Activated naive CD4-positive, alpha-beta T cell treated with anti-CD3 and anti-CD28 coated beads, Interleukin-2, amount 50 U/mL, for 24 hours (primary cell): ENCODE measurements at regions not wholly inside any gene's neighbourhood (a gene's known extent, or its start where the extent isn't known, plus 50 kb on each side); places are given as distances from the start of the nearest gene placed in this dataset.

Experiments
- H3K27ac Mint-ChIP-seq: one replicate; pipeline ENCODE4 v1.8.0; 2021; ENCODE audit warnings: mild to moderate bottlenecking, mixed read lengths
- H3K27me3 Mint-ChIP-seq: one replicate; pipeline ENCODE4 v1.8.0; 2021; ENCODE audit warnings: mixed read lengths
- H3K36me3 Mint-ChIP-seq: one replicate; pipeline ENCODE4 v1.8.0; 2021; ENCODE audit warnings: mixed read lengths
- H3K4me1 Mint-ChIP-seq: one replicate; pipeline ENCODE4 v1.8.0; 2021; ENCODE audit warnings: mixed read lengths
- H3K4me3 Mint-ChIP-seq: one replicate; pipeline ENCODE4 v1.8.0; 2021; ENCODE audit warnings: mild to moderate bottlenecking, mixed read lengths
- H3K9me3 Mint-ChIP-seq: one replicate; pipeline ENCODE4 v1.8.0; 2021; ENCODE audit warnings: mixed read lengths

DNA sequence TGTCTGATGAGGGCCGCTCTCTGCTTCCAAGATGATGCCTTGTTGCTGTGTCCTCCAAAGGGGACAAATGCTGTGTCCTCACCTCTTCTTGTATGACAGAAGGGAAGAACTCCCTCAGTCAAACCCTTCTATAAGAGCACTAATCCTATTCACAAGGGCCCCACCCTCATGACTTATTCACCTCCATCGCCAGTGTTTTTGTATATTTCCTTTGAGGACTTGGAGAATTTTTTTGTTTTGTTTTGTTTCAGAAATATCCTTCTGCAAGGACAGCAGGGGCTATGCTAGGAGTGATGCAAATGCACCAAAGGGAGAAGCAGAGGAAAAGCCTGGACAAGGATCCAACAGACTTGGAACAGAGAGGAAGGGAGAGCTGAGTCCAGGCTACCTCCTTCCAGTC is 214.4 kb downstream of the TLE3 start:
- no peaks in the 10 kb centered on the region for H3K9me3 Mint-ChIP-seq
- H3K4me3 Mint-ChIP-seq: no peak overlapping the region
- peaks cover 4% of the 10 kb centered on the region for H3K4me1 Mint-ChIP-seq
- no peaks in the 10 kb centered on the region for H3K36me3 Mint-ChIP-seq
- H3K27ac Mint-ChIP-seq: no peak overlapping the region
- no peaks in the 10 kb centered on the region for H3K27me3 Mint-ChIP-seq

DNA sequence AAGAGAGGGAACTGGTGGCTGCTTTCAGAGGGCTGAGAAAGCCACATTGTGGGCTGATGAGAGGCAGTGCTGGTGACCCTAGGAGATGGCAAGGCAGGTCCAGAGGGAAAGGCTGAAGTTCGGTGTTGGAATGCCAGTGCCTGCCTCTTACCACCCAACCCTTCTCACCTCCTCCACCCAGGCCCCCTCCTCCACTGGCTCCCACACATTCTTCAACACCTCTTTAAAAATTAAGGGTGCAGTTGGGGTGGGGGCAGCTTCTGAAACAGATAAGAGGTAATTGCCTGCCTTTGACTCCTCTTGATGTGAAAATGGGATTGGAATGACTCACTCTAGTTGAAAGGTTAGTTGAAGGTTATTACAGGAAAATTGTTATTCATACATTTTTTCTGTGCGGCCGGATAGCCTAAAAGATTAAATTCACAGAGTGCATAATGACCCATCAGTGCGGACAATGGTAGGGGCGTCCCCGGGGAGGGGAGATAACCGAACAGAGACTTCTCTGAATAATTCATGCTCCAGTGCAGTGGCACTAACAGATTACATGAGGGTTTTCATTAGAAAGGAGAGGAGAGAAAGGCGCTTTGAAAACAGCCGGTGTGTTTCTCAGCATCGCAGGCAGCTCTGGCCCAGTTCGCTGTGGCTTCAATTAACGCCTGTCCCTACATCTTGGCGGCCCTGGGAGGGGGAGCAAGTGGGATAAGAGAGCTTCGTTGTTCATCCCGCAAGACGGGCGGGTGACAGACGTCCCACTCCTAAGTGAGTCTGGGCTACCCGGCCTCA is 212.4 kb downstream of the TLE3 start:
- Mint-ChIP-seq H3K4me3 (no peak overlapping the region), H3K27me3 (no peaks in the 10 kb centered on the region), H3K27ac (no peak overlapping the region), H3K36me3 (no peaks in the 10 kb centered on the region), H3K4me1 (peaks cover 4% of the 10 kb centered on the region), H3K9me3 (no peaks in the 10 kb centered on the region)

DNA sequence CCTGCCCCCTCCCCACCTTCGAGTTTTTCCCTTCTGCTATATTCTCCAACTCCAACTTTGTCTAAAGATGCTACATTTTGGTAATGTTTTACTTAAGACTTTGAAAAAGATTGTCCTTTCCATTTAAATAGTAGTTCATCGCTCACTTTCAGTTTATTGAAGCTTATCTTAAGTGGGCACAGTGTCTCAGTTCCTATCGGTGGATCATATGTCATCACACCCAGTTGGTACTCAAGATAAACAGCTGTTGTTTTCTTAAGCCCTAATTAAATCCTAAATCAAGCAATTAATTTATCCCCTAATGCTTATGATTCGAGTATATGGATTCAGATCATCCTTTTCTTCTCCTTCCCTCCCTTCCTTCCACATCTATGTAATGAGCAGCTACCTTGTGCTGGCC is 210.7 kb downstream of the TLE3 start:
- Mint-ChIP-seq H3K36me3 (peaks cover 1% of the 10 kb centered on the region), H3K4me1 (peaks cover 4% of the 10 kb centered on the region), H3K27ac (no peak overlapping the region)

DNA sequence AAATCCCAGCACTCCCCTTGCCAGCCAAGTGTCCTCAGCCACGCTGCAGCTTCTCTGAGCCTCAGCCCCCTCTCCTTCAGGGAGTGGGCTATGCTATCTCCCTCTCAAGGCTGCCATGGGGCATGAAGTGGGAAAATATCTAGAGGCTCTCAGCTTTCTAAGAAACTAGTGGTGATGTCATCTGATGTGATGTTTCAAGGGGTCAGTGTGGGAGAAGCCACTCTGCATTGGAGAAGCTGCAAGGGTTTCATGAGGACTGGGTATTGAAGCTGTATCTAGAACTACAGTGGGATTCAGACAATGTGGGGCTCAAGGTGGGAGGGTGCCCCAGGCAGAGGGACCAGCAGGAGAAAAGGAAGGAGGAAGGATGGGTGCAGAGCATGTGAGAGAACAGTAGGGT is 210.2 kb downstream of the TLE3 start:
- Mint-ChIP-seq H3K4me3 (no peak overlapping the region), H3K9me3 (no peaks in the 10 kb centered on the region), H3K4me1 (peaks cover 4% of the 10 kb centered on the region), H3K27me3 (no peaks in the 10 kb centered on the region), H3K36me3 (peaks cover 1% of the 10 kb centered on the region), H3K27ac (no peak overlapping the region)

More for the DNA sequence above, 210.7 kb downstream of the TLE3 start:
- Mint-ChIP-seq H3K9me3 (no peaks in the 10 kb centered on the region), H3K27me3 (no peaks in the 10 kb centered on the region), H3K4me3 (no peak overlapping the region)

DNA sequence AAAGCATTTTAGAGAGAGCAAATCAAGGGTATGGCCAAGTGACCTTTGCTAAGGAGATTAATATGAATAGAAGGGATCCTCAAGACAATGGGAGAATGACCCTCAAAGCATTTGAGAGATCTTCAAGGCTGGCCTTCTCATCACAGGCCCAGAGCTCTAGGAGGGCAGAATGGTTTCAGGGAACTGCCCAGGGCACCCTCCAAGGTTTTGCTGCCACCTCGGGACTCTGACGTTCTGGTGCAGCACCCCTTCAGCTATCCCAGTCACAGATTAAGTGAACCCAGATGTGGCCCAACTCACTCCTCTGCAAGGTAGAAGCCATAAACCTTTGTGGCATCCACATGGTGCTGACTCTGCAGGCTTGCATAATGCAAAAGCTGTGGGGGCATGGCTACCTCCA is 209.3 kb downstream of the TLE3 start:
- Mint-ChIP-seq H3K27me3 (no peaks in the 10 kb centered on the region), H3K4me3 (no peak overlapping the region), H3K27ac (no peak overlapping the region), H3K9me3 (no peaks in the 10 kb centered on the region), H3K4me1 (peaks cover 4% of the 10 kb centered on the region), H3K36me3 (peaks cover 1% of the 10 kb centered on the region)

DNA sequence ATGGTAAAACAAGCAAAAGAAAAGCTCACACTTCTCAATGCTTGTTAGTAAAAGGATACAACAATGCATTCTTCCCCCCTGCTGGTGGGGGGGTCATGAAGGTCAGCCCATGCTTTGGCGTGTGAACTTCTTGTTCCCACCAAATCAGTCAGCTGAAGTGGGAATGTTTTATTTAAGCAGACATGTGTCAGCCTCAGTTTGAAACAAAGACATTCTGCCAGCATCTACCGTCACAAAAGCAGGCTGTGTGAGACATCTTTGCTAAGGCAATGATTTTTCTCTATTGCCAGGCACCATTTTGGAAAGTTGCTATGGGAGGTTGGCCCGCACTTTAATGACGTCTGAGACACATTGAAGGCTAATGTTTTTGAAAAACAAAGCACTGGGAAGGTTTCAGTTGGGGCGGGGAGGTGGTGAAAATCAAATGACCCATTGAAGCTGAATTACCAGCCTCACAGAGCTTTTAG is 206.6 kb downstream of the TLE3 start:
- no peaks in the 10 kb centered on the region for H3K4me1 Mint-ChIP-seq
- no peaks in the 10 kb centered on the region for H3K9me3 Mint-ChIP-seq
- H3K4me3 Mint-ChIP-seq: no peak overlapping the region
- peaks cover 3% of the 10 kb centered on the region for H3K27me3 Mint-ChIP-seq
- no peak overlapping the region for H3K27ac Mint-ChIP-seq
- H3K36me3 Mint-ChIP-seq: peaks cover 1% of the 10 kb centered on the region

DNA sequence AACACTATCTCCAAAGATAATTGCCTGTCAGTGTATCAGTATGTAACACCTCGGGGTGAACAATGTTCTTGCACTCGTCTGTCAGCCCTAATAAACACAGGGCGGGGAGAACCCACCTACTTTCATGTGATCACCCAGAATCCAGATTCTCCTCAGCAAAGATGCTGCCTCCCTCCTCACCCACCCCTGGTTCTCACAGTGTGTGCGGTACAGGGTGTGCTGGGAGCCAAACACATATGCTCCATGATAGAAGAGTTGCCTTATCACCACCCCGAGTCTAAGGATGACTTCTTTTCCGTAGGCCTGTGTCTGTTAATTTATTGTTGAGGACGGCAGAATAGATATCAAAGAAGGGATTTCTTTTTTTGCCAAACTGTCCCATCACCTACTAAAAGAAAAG is 206.1 kb downstream of the TLE3 start:
- H3K4me1 Mint-ChIP-seq: no peaks in the 10 kb centered on the region
- H3K9me3 Mint-ChIP-seq: no peaks in the 10 kb centered on the region
- H3K4me3 Mint-ChIP-seq: no peak overlapping the region
- H3K27me3 Mint-ChIP-seq: peaks cover 3% of the 10 kb centered on the region
- H3K27ac Mint-ChIP-seq: no peak overlapping the region
- H3K36me3 Mint-ChIP-seq: peaks cover 1% of the 10 kb centered on the region

DNA sequence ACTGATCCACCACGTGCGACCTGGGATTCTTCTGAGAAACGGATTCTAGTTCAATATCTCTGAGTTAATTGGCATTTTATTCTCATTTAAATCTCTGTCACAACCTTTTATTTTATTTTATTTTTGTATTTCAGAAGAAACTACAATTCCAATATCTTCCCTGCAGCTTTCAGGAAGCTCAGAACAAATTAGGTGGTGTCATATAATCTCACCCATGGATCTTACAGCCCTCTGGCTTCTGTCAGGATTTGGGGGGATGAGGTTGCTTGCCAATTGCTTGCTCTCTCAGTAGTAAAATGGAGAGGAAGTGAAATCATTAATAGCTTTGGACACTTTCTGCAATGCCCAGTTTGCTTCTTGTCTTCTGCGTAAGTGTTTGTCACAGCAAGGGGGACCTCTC is 205.4 kb downstream of the TLE3 start:
- H3K4me3 Mint-ChIP-seq: no peak overlapping the region
- H3K27ac Mint-ChIP-seq: no peak overlapping the region
- no peaks in the 10 kb centered on the region for H3K9me3 Mint-ChIP-seq
- no peaks in the 10 kb centered on the region for H3K4me1 Mint-ChIP-seq
- H3K27me3 Mint-ChIP-seq: peaks cover 3% of the 10 kb centered on the region
- H3K36me3 Mint-ChIP-seq: peaks cover 1% of the 10 kb centered on the region

DNA sequence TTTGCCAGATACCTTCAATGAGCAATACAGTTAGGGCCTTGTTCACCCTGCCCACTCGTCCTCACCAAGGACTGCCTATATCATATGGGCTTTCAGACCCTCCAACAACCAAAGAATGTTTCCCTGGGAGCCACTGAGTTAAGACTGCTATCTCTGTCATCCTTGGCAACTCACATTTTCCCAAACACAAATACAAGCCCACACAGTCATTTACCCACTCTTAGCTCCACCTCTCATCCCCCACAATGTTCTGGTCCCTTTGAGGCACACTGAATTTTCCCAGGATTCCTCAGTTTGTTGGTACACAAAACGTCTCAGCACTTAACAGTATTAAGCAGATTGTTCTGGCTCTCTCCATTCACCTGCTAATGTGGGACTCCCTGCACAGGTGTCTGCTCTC is 204.6 kb downstream of the TLE3 start:
- Mint-ChIP-seq H3K27ac (no peak overlapping the region), H3K4me3 (no peak overlapping the region), H3K27me3 (peaks cover 3% of the 10 kb centered on the region), H3K9me3 (no peaks in the 10 kb centered on the region), H3K36me3 (peaks cover 1% of the 10 kb centered on the region), H3K4me1 (no peaks in the 10 kb centered on the region)

DNA sequence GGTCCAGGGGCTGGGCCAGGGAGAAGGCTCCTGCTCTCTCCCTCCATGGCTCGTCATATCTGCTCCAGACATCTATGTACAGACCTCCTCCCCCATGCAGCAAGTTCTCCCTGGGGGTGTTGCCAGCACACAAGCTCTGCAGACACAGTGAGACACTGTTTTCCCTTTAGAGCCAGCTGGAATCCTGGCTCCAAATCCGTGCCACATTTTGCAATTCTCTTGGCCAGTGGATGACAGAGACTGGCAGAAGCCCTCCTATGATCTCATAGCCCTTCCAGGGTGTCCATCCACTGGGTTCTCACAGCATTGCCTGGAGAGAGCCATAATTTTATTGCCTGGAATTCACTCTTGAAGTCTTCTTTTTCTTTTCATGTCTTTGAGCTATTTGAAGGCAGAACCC is 203.9 kb downstream of the TLE3 start:
- Mint-ChIP-seq H3K36me3 (peaks cover 1% of the 10 kb centered on the region), H3K27ac (no peak overlapping the region), H3K27me3 (peaks cover 3% of the 10 kb centered on the region)

DNA sequence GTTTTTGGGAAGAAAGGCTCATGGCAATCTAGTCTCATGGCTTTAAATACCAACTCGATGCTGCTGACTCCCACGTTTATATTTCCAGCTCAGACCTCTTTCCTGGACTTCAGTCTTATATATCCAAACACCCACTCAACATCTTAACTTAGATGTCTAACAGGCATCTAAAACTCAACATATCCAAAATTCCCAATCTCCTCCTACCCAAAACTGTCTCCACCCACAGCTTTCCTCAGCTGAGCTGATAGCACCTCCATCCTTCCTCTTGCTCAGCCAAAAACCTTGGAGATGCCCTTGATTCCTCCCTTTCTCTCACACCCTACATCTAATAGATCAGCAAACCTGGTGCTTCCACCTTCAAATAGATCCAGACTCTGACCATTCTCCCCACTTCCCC is 202.5 kb downstream of the TLE3 start:
- Mint-ChIP-seq H3K4me1 (no peaks in the 10 kb centered on the region), H3K27me3 (peaks cover 3% of the 10 kb centered on the region), H3K4me3 (no peak overlapping the region)

More for the DNA sequence above, 203.9 kb downstream of the TLE3 start:
- no peaks in the 10 kb centered on the region for H3K9me3 Mint-ChIP-seq
- H3K4me1 Mint-ChIP-seq: no peaks in the 10 kb centered on the region
- no peak overlapping the region for H3K4me3 Mint-ChIP-seq

DNA sequence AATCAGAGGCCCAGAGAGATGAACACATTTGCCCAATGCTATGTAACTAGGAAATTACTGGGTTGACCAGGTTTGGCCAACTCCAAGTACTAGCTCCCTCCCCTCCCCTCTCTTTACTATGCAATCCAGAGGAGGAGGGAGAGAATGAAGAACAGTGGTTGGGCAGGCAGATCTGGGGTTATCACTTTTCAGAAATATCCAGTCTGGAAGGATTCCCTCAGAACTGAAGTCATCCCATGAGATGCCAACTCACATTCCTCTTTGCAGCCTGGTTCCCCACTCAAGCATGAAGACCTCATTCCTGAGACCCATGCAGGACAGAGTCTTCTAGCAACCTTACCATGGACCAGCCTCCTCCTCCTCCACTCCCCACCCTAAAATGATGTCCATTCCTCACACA is 201.1 kb downstream of the TLE3 start:
- Mint-ChIP-seq H3K27ac (no peak overlapping the region), H3K9me3 (no peaks in the 10 kb centered on the region), H3K27me3 (peaks cover 3% of the 10 kb centered on the region)

More for the DNA sequence above, 202.5 kb downstream of the TLE3 start:
- Mint-ChIP-seq H3K36me3 (peaks cover 1% of the 10 kb centered on the region), H3K9me3 (no peaks in the 10 kb centered on the region), H3K27ac (no peak overlapping the region)

DNA sequence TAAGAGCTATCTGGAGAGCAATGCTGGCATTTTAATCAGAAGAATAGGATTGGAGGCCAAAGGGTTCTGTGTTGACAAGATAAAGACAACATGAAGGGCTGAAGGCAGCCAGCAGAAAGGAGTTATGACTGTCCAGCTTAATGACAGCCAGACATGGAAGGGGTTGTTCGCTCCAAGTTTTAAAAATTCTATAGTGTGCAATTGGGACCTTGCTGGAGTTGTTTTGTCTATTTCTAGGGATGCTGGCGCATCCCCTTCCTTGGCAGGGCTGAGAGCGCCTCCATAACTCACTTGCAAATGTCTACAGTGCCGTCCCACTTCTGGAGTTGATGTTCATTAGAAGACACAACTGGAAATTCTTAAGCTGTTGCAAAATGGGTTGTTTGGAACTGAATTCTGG is 200.7 kb downstream of the TLE3 start:
- no peak overlapping the region for H3K4me3 Mint-ChIP-seq
- peaks cover 3% of the 10 kb centered on the region for H3K27me3 Mint-ChIP-seq
- H3K4me1 Mint-ChIP-seq: no peaks in the 10 kb centered on the region
- no peaks in the 10 kb centered on the region for H3K36me3 Mint-ChIP-seq
- H3K27ac Mint-ChIP-seq: no peak overlapping the region
- H3K9me3 Mint-ChIP-seq: no peaks in the 10 kb centered on the region

More for the DNA sequence above, 201.1 kb downstream of the TLE3 start:
- Mint-ChIP-seq H3K4me1 (no peaks in the 10 kb centered on the region), H3K4me3 (no peak overlapping the region), H3K36me3 (no peaks in the 10 kb centered on the region)

DNA sequence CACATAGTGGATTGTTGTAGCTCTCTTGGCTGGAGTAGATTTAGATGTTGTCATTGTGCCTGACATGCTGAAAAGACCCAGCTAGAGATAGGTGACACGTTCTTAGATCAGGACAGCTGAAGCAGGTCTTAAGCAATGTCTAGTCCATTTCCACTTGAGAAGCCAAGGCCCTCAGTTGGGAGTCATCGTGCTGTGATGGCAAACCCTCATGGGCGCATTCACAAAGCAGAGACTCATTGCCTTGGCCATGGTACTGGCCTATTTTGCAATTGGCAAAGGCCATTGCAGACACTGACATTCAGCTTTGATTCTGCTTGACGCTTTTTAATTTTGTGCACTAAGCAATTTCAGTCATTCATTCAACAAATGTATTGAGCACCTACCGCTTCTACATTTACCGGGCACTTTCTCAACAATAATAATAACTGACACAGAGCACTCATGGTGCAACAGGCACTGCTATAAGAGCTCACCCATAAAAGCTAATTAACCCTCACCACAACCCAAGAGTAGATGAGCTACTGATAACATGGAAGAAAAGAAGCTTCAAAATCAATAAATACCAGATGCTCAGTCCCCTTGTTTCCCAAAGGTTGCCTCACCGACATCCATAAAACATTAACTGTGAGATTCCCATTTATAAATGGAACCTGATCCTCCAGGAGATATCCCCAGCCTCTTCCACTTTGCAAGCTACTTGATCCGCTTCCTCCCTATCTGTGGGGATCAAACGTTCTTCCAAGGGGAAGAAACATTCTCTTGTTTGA is 200.1 kb downstream of the TLE3 start:
- no peak overlapping the region for H3K27ac Mint-ChIP-seq
- H3K4me3 Mint-ChIP-seq: no peak overlapping the region
- H3K9me3 Mint-ChIP-seq: no peaks in the 10 kb centered on the region
- H3K4me1 Mint-ChIP-seq: no peaks in the 10 kb centered on the region
- H3K36me3 Mint-ChIP-seq: no peaks in the 10 kb centered on the region
- H3K27me3 Mint-ChIP-seq: peaks cover 3% of the 10 kb centered on the region

DNA sequence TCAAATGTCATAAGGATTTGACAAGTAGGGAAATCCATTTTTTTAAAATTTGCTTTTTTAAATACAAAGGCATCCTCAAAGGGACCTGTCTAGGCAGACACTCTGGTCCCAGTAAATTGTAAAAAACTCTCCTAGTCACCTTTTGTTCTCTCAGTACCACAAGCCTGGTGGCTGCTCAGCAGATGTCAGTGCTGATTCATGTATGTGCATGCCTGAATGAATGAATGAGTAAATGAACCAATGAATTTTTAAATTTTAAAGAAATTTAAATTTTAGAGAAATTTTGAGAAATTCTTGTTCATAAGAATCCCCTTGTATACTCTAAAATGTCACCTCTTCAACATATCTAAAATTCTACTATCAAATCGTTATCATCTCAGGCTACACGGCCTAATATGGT is 199.5 kb downstream of the TLE3 start:
- no peak overlapping the region for H3K27ac Mint-ChIP-seq
- H3K27me3 Mint-ChIP-seq: peaks cover 3% of the 10 kb centered on the region
- no peaks in the 10 kb centered on the region for H3K4me1 Mint-ChIP-seq
- no peaks in the 10 kb centered on the region for H3K9me3 Mint-ChIP-seq
- H3K4me3 Mint-ChIP-seq: no peak overlapping the region
- no peaks in the 10 kb centered on the region for H3K36me3 Mint-ChIP-seq

DNA sequence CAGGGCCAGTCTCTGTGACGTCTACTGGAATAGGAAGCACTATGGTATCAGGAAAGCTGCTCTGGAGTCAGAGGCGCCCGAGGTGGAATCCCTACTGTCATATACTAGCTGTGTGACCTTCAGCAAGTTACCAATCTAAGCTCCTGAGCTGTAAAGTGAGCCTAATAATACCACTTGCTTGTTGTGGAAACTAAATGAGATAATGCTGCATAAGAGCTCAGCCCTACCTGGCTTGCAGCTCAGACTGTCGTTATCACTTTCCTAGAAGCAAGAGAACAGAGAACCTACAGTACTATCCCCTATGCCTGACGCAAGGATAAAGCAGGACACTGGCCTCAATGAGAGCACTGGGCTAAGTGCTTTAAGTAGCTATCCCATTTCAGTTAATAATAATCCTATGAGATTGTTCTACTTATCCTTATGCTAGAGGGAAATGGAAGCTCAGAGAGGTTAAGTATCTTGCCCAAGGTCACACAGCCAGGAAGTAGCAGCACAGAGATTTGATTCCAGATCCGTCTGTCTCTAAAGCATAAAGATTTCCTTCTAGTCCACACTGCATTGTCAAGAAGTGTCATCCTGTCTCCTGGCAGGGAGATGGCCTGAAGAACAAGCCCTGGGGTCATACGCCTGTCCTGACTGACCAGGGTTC is 195.2 kb downstream of the TLE3 start:
- H3K9me3 Mint-ChIP-seq: no peaks in the 10 kb centered on the region
- H3K4me3 Mint-ChIP-seq: no peak overlapping the region
- no peaks in the 10 kb centered on the region for H3K4me1 Mint-ChIP-seq
- no peak overlapping the region for H3K27ac Mint-ChIP-seq
- no peaks in the 10 kb centered on the region for H3K36me3 Mint-ChIP-seq
- no peaks in the 10 kb centered on the region for H3K27me3 Mint-ChIP-seq
